ENCODE measurements at regions not wholly inside any gene's neighbourhood (a gene's known extent, or its start where the extent isn't known, plus 50 kb on each side); places are given as distances from the start of the nearest gene placed in this dataset.

GRCh38 chr5:147154809-147155208 is 80.0 kb upstream of the STK32A start:
- TF ChIP-seq GATA2 (IDR thresholded peaks at IDR 0.05; ENCODE audit: low read depth, low read length) (no peak), GATA3 (IDR thresholded peaks at IDR 0.05; ENCODE audit: low read depth, low read length) (no peak)

- TF ChIP-seq GATA3 (IDR thresholded peaks at IDR 0.05; ENCODE audit: low read depth, low read length) (no peak), GATA2 (IDR thresholded peaks at IDR 0.05; ENCODE audit: low read depth, low read length) (no peak)
These were observed 78.8 kb upstream of the STK32A start for GRCh38 chr5:147156012-147156411.

- TF ChIP-seq GATA3 (IDR thresholded peaks at IDR 0.05; ENCODE audit: low read depth, low read length) (no peak), GATA2 (IDR thresholded peaks at IDR 0.05; ENCODE audit: low read depth, low read length) (no peak)
These were observed 73.7 kb upstream of the STK32A start for GRCh38 chr5:147160902-147161700.

- TF ChIP-seq GATA3 (IDR thresholded peaks at IDR 0.05; ENCODE audit: low read depth, low read length) (no peak), GATA2 (IDR thresholded peaks at IDR 0.05; ENCODE audit: low read depth, low read length) (no peak)
These were observed 72.1 kb upstream of the STK32A start for GRCh38 chr5:147162740-147163139.

- TF ChIP-seq GATA3 (IDR thresholded peaks at IDR 0.05; ENCODE audit: low read depth, low read length), result no peak
These were observed 67.3 kb upstream of the STK32A start for GRCh38 chr5:147167529-147167928.

GRCh38 chr5:147168578-147169327 is 66.1 kb upstream of the STK32A start:
- TF ChIP-seq GATA3 (IDR thresholded peaks at IDR 0.05; ENCODE audit: low read depth, low read length) (no peak), GATA2 (IDR thresholded peaks at IDR 0.05; ENCODE audit: low read depth, low read length) (no peak)

- TF ChIP-seq GATA3 (IDR thresholded peaks at IDR 0.05; ENCODE audit: low read depth, low read length) (no peak), GATA2 (IDR thresholded peaks at IDR 0.05; ENCODE audit: low read depth, low read length) (no peak)
These were observed 65.4 kb upstream of the STK32A start for GRCh38 chr5:147169399-147169798.

- TF ChIP-seq GATA2 (IDR thresholded peaks at IDR 0.05; ENCODE audit: low read depth, low read length) (no peak), GATA3 (IDR thresholded peaks at IDR 0.05; ENCODE audit: low read depth, low read length) (no peak)
These were observed 64.9 kb upstream of the STK32A start for GRCh38 chr5:147169901-147170300.

GRCh38 chr5:147170603-147171002 is 64.2 kb upstream of the STK32A start:
- TF ChIP-seq GATA2 (IDR thresholded peaks at IDR 0.05; ENCODE audit: low read depth, low read length), result no peak
- no peak for TF ChIP-seq GATA3 (IDR thresholded peaks at IDR 0.05; ENCODE audit: low read depth, low read length)

GRCh38 chr5:147174671-147175265 is 60.1 kb upstream of the STK32A start:
- no peak for TF ChIP-seq GATA3 (IDR thresholded peaks at IDR 0.05; ENCODE audit: low read depth, low read length)
- TF ChIP-seq GATA2 (IDR thresholded peaks at IDR 0.05; ENCODE audit: low read depth, low read length), result no peak

- no peak for TF ChIP-seq GATA2 (IDR thresholded peaks at IDR 0.05; ENCODE audit: low read depth, low read length)
- no peak for TF ChIP-seq GATA3 (IDR thresholded peaks at IDR 0.05; ENCODE audit: low read depth, low read length)
These were observed 59.2 kb upstream of the STK32A start for GRCh38 chr5:147175516-147176097.

GRCh38 chr5:147176422-147176821 is 58.4 kb upstream of the STK32A start:
- TF ChIP-seq GATA2 (IDR thresholded peaks at IDR 0.05; ENCODE audit: low read depth, low read length) (no peak), GATA3 (IDR thresholded peaks at IDR 0.05; ENCODE audit: low read depth, low read length) (no peak)

GRCh38 chr5:147177125-147177840 is 57.5 kb upstream of the STK32A start:
- TF ChIP-seq GATA2 (IDR thresholded peaks at IDR 0.05; ENCODE audit: low read depth, low read length) (no peak), GATA3 (IDR thresholded peaks at IDR 0.05; ENCODE audit: low read depth, low read length) (no peak)

All from SH-SY5Y (cell line).